ENCODE measurements at regions not wholly inside any gene's neighbourhood (a gene's known extent, or its start where the extent isn't known, plus 50 kb on each side); places are given as distances from the start of the nearest gene placed in this dataset.

- TF ChIP-seq EZH2 (IDR thresholded peaks at IDR 0.05) = no peak
- no peak for TF ChIP-seq CTCF (IDR thresholded peaks at IDR 0.05 in 2 of 3, conservative IDR thresholded peaks at IDR 0.05 in 1 of 3; ENCODE audit: borderline replicate concordance in 1 of 3, insufficient read depth in 1 of 3, low read depth in 2 of 3, low read length in 2 of 3)
- TF ChIP-seq EGR1 (IDR thresholded peaks at IDR 0.05; ENCODE audit: low read depth) = no peak
- TF ChIP-seq SIN3A (IDR thresholded peaks at IDR 0.05; ENCODE audit: low read depth) = no peak
- no peak for TF ChIP-seq ZNF274 (IDR thresholded peaks at IDR 0.05; ENCODE audit: low read depth, low read length)
- TF ChIP-seq POLR2A (IDR thresholded peaks at IDR 0.05; ENCODE audit: borderline replicate concordance, extremely low read depth, insufficient read depth, insufficient read length) = no peak
- TF ChIP-seq SRF (IDR thresholded peaks at IDR 0.05; ENCODE audit: low read depth) = no peak
- TF ChIP-seq REST (IDR thresholded peaks at IDR 0.05; ENCODE audit: low read depth) = no peak
- no peak for TF ChIP-seq RAD21 (IDR thresholded peaks at IDR 0.05; ENCODE audit: low read depth)
- no peak for TF ChIP-seq SP1 (IDR thresholded peaks at IDR 0.05; ENCODE audit: low read depth)
- TF ChIP-seq YY1 (IDR thresholded peaks at IDR 0.05; ENCODE audit: extremely low read depth, insufficient replicate concordance, low read depth, low read length) = no peak
- no peak for TF ChIP-seq MAX (IDR thresholded peaks at IDR 0.05)
- TF ChIP-seq POLR2AphosphoS5 (IDR thresholded peaks at IDR 0.05; ENCODE audit: low read depth, low read length) = no peak
Measured at GRCh38 chr5:99004960-99005359, 76.2 kb upstream of the CHD1 start.
